Liver (tissue), 8 donors: ENCODE measurements at regions not wholly inside any gene's neighbourhood (a gene's known extent, or its start where the extent isn't known, plus 50 kb on each side); places are given as distances from the start of the nearest gene placed in this dataset.

Experiments used
- DNase-seq: peaks from one replicate; pipeline ENCODE4 v3.0.0-alpha.2; 2017; ENCODE audit warnings: low spot score
- H3K27ac ChIP-seq, 2 donors: one replicate each; pipeline ENCODE4 v1.7.0; 2013; ENCODE audit warnings: inconsistent platforms in 2 of 2, low read length in 2 of 2, control low read depth in 1 of 2, low read depth in 1 of 2, mild to moderate bottlenecking in 1 of 2
- H3K27me3 ChIP-seq, 4 donors: one replicate each; pipeline versions ENCODE4 v1.6.1 to v1.7.0; 2013; ENCODE audit warnings: low read length in 3 of 4, inconsistent platforms in 1 of 4, mild to moderate bottlenecking in 1 of 4, moderate library complexity in 1 of 4; ENCODE audit not compliant: control insufficient read depth in 4 of 4, insufficient read depth in 4 of 4
- H3K36me3 ChIP-seq, 4 donors: one replicate each; pipeline versions ENCODE4 v1.6.1 to v1.7.0; 2013; ENCODE audit warnings: low read length in 3 of 4, mild to moderate bottlenecking in 3 of 4, low read depth in 1 of 4, moderate library complexity in 1 of 4; ENCODE audit not compliant: control insufficient read depth in 4 of 4, insufficient read depth in 3 of 4
- H3K4me1 ChIP-seq, 4 donors: one replicate each; pipeline versions ENCODE4 v1.6.1 to v1.7.0; 2013; ENCODE audit warnings: low read length in 3 of 4, mild to moderate bottlenecking in 3 of 4, moderate library complexity in 1 of 4; ENCODE audit not compliant: control insufficient read depth in 4 of 4, insufficient read depth in 4 of 4
- H3K4me3 ChIP-seq, 3 donors: one replicate each; pipeline versions ENCODE4 v1.6.1 to v1.7.0; 2013; ENCODE audit warnings: low read length in 3 of 3, control low read depth in 1 of 3, low read depth in 1 of 3, mild to moderate bottlenecking in 1 of 3
- H3K9ac ChIP-seq, 2 donors: one replicate each; pipeline ENCODE4 v1.7.0; 2013; ENCODE audit warnings: low read length in 2 of 2, mild to moderate bottlenecking in 2 of 2, moderate library complexity in 2 of 2, control low read depth in 1 of 2, low read depth in 1 of 2
- H3K9me3 ChIP-seq, 4 donors: one replicate each; pipeline versions ENCODE4 v1.6.1 to v1.7.0; 2013; ENCODE audit warnings: low read length in 3 of 4; ENCODE audit not compliant: control insufficient read depth in 4 of 4
- ATF3 ChIP-seq: IDR thresholded peaks from 2 replicates; pipeline ENCODE4 v1.6.1; 2016; ENCODE audit warnings: antibody characterized with exemption
- CTCF ChIP-seq: fragments of 150-350 bp; IDR thresholded peaks from 2 replicates; pipeline ENCODE4 v1.5.1; 2017; ENCODE audit warnings: improper control_type of control experiment, low read depth, low read length; ENCODE audit not compliant: missing input control
- EGR1 ChIP-seq, 2 donors: IDR thresholded peaks; 2 replicates each; pipeline ENCODE4 v1.6.1; 2016 to 2018; ENCODE audit warnings: antibody characterized with exemption in 2 of 2, low read depth in 2 of 2
- FOXA1 ChIP-seq: IDR thresholded peaks from 2 replicates; pipeline ENCODE4 v1.6.1; 2016; ENCODE audit warnings: antibody characterized with exemption
- FOXA2 ChIP-seq: IDR thresholded peaks from 2 replicates; pipeline ENCODE4 v1.6.1; 2016; ENCODE audit warnings: antibody characterized with exemption
- GABPA ChIP-seq, 2 donors: IDR thresholded peaks in 1 of 2; conservative IDR thresholded peaks in 1 of 2; 2 replicates each; pipeline ENCODE4 v1.6.1; 2016; ENCODE audit warnings: antibody characterized with exemption in 2 of 2, mild to moderate bottlenecking in 1 of 2, moderate library complexity in 1 of 2
- HNF4A ChIP-seq, 2 donors: conservative IDR thresholded peaks; 2 replicates each; pipeline ENCODE4 v1.6.1; 2016; ENCODE audit warnings: antibody characterized with exemption in 2 of 2, mild to moderate bottlenecking in 2 of 2
- HNF4G ChIP-seq: IDR thresholded peaks from 2 replicates; pipeline ENCODE4 v1.6.1; 2016; ENCODE audit warnings: antibody characterized with exemption
- JUND ChIP-seq, 2 donors: IDR thresholded peaks; 2 replicates each; pipeline ENCODE4 v1.6.1; 2016; ENCODE audit warnings: antibody characterized with exemption in 2 of 2
- MAX ChIP-seq: IDR thresholded peaks from 2 replicates; pipeline ENCODE4 v1.6.1; 2016; ENCODE audit warnings: antibody characterized with exemption
- NR2F2 ChIP-seq: IDR thresholded peaks from 2 replicates; pipeline ENCODE4 v1.6.1; 2016; ENCODE audit warnings: antibody characterized with exemption
- RAD21 ChIP-seq, 2 donors: IDR thresholded peaks; 2 replicates each; pipeline ENCODE4 v1.6.1; 2016; ENCODE audit warnings: antibody characterized with exemption in 2 of 2, mild to moderate bottlenecking in 2 of 2
- REST ChIP-seq: IDR thresholded peaks from 2 replicates; pipeline ENCODE4 v1.6.1; 2016; ENCODE audit warnings: antibody characterized with exemption, mild to moderate bottlenecking
- RXRA ChIP-seq, 2 donors: IDR thresholded peaks; 2 replicates each; pipeline ENCODE4 v1.6.1; 2017 to 2018; ENCODE audit warnings: antibody characterized with exemption in 2 of 2, mild to moderate bottlenecking in 1 of 2
- SP1 ChIP-seq: IDR thresholded peaks from 2 replicates; pipeline ENCODE4 v1.6.1; 2018; ENCODE audit warnings: antibody characterized with exemption, mild to moderate bottlenecking
- TAF1 ChIP-seq: conservative IDR thresholded peaks from 2 replicates; pipeline ENCODE4 v1.6.1; 2016; ENCODE audit warnings: antibody characterized with exemption, mild to moderate bottlenecking
- YY1 ChIP-seq: IDR thresholded peaks from 2 replicates; pipeline ENCODE4 v1.6.1; 2016; ENCODE audit warnings: antibody characterized with exemption, mild to moderate bottlenecking
- ZBTB33 ChIP-seq: IDR thresholded peaks from 2 replicates; pipeline ENCODE4 v1.6.1; 2016; ENCODE audit warnings: antibody characterized with exemption
- WGBS: extraction: QIAGEN DNeasy Blood & Tissue Kit; methylation state at CpG from one replicate; pipeline ENCODE4 v1.1.7; 2013; 5-methylcytosine and 5-hydroxymethylcytosine counted together
- donor health status: healthy.
- donor health status: healthy.
- donor health status: healthy.
- donor health status: healthy.
- donor health status: healthy.

GRCh38 chr4:169338241-169338640, 67.5 kb upstream of the SH3RF1 start:
- TF ChIP-seq NR2F2 (no peak), YY1 (no peak), RAD21 (IDR thresholded peaks at IDR 0.05) (no peak), ATF3 (no peak), CTCF (no peak), FOXA2 (no peak), SP1 (no peak), RXRA (IDR thresholded peaks at IDR 0.05) (no peak), JUND (IDR thresholded peaks at IDR 0.05) (no peak), REST (no peak), TAF1 (no peak), FOXA1 (no peak), GABPA (IDR thresholded peaks at IDR 0.05 in 1 of 2, conservative IDR thresholded peaks at IDR 0.05 in 1 of 2) (no peak), HNF4G (no peak), MAX (no peak)
- no peaks in the 10 kb centered on the region for H3K9me3 ChIP-seq
- WGBS = 69% methylated on average over 2 of the region's 2 CpGs
- H3K36me3 ChIP-seq = no peaks in the 10 kb centered on the region
- no peak overlapping the region for H3K4me3 ChIP-seq
- no peak overlapping the region for H3K9ac ChIP-seq
- H3K4me1 ChIP-seq = peaks cover 0 to 3% (median 0%) of the 10 kb centered on the region in 4 donors
- no peak for DNase-seq
- H3K27me3 ChIP-seq = no peaks in the 10 kb centered on the region
- no peak overlapping the region for H3K27ac ChIP-seq

GRCh38 chr4:169337510-169337909, 66.8 kb upstream of the SH3RF1 start:
- no peak for DNase-seq
- Histone ChIP-seq H3K4me3 (no peak overlapping the region), H3K9me3 (no peaks in the 10 kb centered on the region), H3K27me3 (no peaks in the 10 kb centered on the region), H3K9ac (no peak overlapping the region), H3K36me3 (no peaks in the 10 kb centered on the region), H3K4me1 (peaks cover 0 to 5% (median 2%) of the 10 kb centered on the region in 4 donors), H3K27ac (no peak overlapping the region)
- no peak for TF ChIP-seq HNF4A (conservative IDR thresholded peaks at IDR 0.05)
- no peak for TF ChIP-seq TAF1
- no peak for TF ChIP-seq YY1
- no peak for TF ChIP-seq ATF3
- TF ChIP-seq REST = no peak
- TF ChIP-seq MAX = no peak
- no peak for TF ChIP-seq RAD21 (IDR thresholded peaks at IDR 0.05)
- TF ChIP-seq EGR1 (IDR thresholded peaks at IDR 0.05; ENCODE audit: low read depth in 2 of 2) = no peak
- no peak for TF ChIP-seq SP1
- no peak for TF ChIP-seq FOXA2
- TF ChIP-seq ZBTB33 = no peak
- 98% methylated on average over 1 of the region's 1 CpG for WGBS
